GM10266 (cell line): ENCODE measurements at regions not wholly inside any gene's neighbourhood (a gene's known extent, or its start where the extent isn't known, plus 50 kb on each side); places are given as distances from the start of the nearest gene placed in this dataset.
A peak's percentile ranks its signal among the peaks of the same experiment; 100 is the strongest.
"Not testable (repeated sequence)": the region's sequence is repeated elsewhere in the genome, so short reads cannot be mapped to it uniquely, and the experiment has no call there.

ENCODE experiments used
- DNase-seq: peaks from one replicate; pipeline ENCODE4 v3.0.0; 2012; ENCODE audit errors: extremely low spot score
- CTCF ChIP-seq: IDR thresholded peaks from 2 replicates; pipeline ENCODE4 v1.5.1; 2012; ENCODE audit warnings: mild to moderate bottlenecking, low read depth; ENCODE audit not compliant: control insufficient read depth, insufficient read depth; ENCODE audit errors: missing control alignments

GRCh38 chr1:29800120-29800519, 563.8 kb downstream of the PTPRU start:
- TF ChIP-seq CTCF: no peak
- no peak for DNase-seq

- TF ChIP-seq CTCF: no peak
Measured at GRCh38 chr1:29798699-29799566, 562.6 kb downstream of the PTPRU start.

GRCh38 chr1:29797125-29797524, 560.8 kb downstream of the PTPRU start:
- not testable (repeated sequence) for DNase-seq

More at GRCh38 chr1:29798699-29799566, 562.6 kb downstream of the PTPRU start:
- DNase-seq: no peak

GRCh38 chr1:29795965-29796364, 559.6 kb downstream of the PTPRU start:
- DNase-seq: not testable (repeated sequence)

- DNase-seq: no peak
- no peak for TF ChIP-seq CTCF
Measured at GRCh38 chr1:29793653-29794348, 557.5 kb downstream of the PTPRU start.

- DNase-seq: peak; percentile 66
- TF ChIP-seq CTCF: peak; percentile 79
Measured at GRCh38 chr1:29793101-29793546, 556.8 kb downstream of the PTPRU start.

- no peak for DNase-seq
- no peak for TF ChIP-seq CTCF
Measured at GRCh38 chr1:29789910-29790247, 553.6 kb downstream of the PTPRU start.

- no peak for TF ChIP-seq CTCF
Measured at GRCh38 chr1:29789221-29789909, 553.0 kb downstream of the PTPRU start.

More at GRCh38 chr1:29789221-29789909, 553.0 kb downstream of the PTPRU start:
- DNase-seq: no peak
